HEK293T (cell line): ENCODE measurements at regions not wholly inside any gene's neighbourhood (a gene's known extent, or its start where the extent isn't known, plus 50 kb on each side); places are given as distances from the start of the nearest gene placed in this dataset.

Experiments
- CTCF ChIA-PET: fragments of 350-600 bp; formaldehyde crosslinking; extraction: SDS; loops from one replicate; lab custom pipeline; 2021; ENCODE audit warnings: antibody characterized with exemption, inconsistent platforms; lab: Yijun Ruan, JAX
- POLR2A ChIA-PET: fragments of 350-600 bp; formaldehyde crosslinking; extraction: SDS; loops from one replicate; lab custom pipeline; 2020; ENCODE audit warnings: antibody characterized with exemption, inconsistent platforms; lab: Yijun Ruan, JAX
- DNase-seq: peaks from one replicate; pipeline ENCODE4 v3.0.0; 2012; ENCODE audit warnings: mixed read lengths; ENCODE audit errors: extremely low spot score
- ARNT ChIP-seq: fragments of 450-650 bp; IDR thresholded peaks from 2 replicates; pipeline ENCODE4 v1.6.1; 2017; ENCODE audit warnings: mild to moderate bottlenecking
- BHLHE40 ChIP-seq: fragments of 450-650 bp; IDR thresholded peaks from 2 replicates; pipeline ENCODE4 v1.6.1; 2016; ENCODE audit warnings: mild to moderate bottlenecking, moderate library complexity, borderline replicate concordance
- CTBP1 ChIP-seq: fragments of 450-650 bp; IDR thresholded peaks from 2 replicates; pipeline ENCODE4 v1.6.1; 2016; ENCODE audit warnings: borderline replicate concordance
- ELF4 ChIP-seq: fragments of 450-650 bp; IDR thresholded peaks from 2 replicates; pipeline ENCODE4 v1.6.1; 2017; ENCODE audit warnings: antibody characterized with exemption
- FOXA1 ChIP-seq: fragments of 450-650 bp; IDR thresholded peaks from 2 replicates; pipeline ENCODE4 v1.6.1; 2016; ENCODE audit warnings: mild to moderate bottlenecking
- FOXK2 ChIP-seq: fragments of 450-650 bp; IDR thresholded peaks from 2 replicates; pipeline ENCODE4 v1.6.1; 2016; ENCODE audit warnings: mild to moderate bottlenecking
- FOXM1 ChIP-seq: fragments of 450-650 bp; IDR thresholded peaks from 2 replicates; pipeline ENCODE4 v1.6.1; 2017; ENCODE audit warnings: mild to moderate bottlenecking, borderline replicate concordance
- HDGF ChIP-seq: fragments of 450-650 bp; IDR thresholded peaks from 2 replicates; pipeline ENCODE4 v1.6.1; 2017; ENCODE audit warnings: antibody characterized with exemption, borderline replicate concordance
- L3MBTL2 ChIP-seq: fragments of 450-650 bp; conservative IDR thresholded peaks from 2 replicates; pipeline ENCODE4 v1.6.1; 2016; ENCODE audit warnings: mild to moderate bottlenecking
- LEF1 ChIP-seq: fragments of 450-650 bp; IDR thresholded peaks from 2 replicates; pipeline ENCODE4 v1.6.1; 2017; ENCODE audit warnings: mild to moderate bottlenecking, borderline replicate concordance
- NFRKB ChIP-seq: fragments of 450-650 bp; IDR thresholded peaks from 2 replicates; pipeline ENCODE4 v1.6.1; 2016; ENCODE audit warnings: mild to moderate bottlenecking, moderate library complexity
- SP1 ChIP-seq: fragments of 450-650 bp; IDR thresholded peaks from 2 replicates; pipeline ENCODE4 v1.6.1; 2017
- SUZ12 ChIP-seq: fragments of 450-650 bp; IDR thresholded peaks from 2 replicates; pipeline ENCODE4 v1.6.1; 2016; ENCODE audit warnings: mild to moderate bottlenecking
- TARDBP ChIP-seq: fragments of 450-650 bp; IDR thresholded peaks from 2 replicates; pipeline ENCODE4 v1.6.1; 2016
- ZNF384 ChIP-seq: fragments of 450-650 bp; IDR thresholded peaks from 2 replicates; pipeline ENCODE4 v1.6.1; 2016
- TF ChIP-seq, protein P1 (sequence below): fragments of 450-650 bp; IDR thresholded peaks from 2 replicates; pipeline ENCODE4 v1.6.1; 2016

- no peak for TF ChIP-seq L3MBTL2
- TF ChIP-seq HDGF: no peak
- no peak for TF ChIP-seq ELF4
- TF ChIP-seq BHLHE40: no peak
- no peak for TF ChIP-seq FOXM1
- no peak for TF ChIP-seq CTBP1
- no peak for TF ChIP-seq SP1
- TF ChIP-seq, protein P1, sequence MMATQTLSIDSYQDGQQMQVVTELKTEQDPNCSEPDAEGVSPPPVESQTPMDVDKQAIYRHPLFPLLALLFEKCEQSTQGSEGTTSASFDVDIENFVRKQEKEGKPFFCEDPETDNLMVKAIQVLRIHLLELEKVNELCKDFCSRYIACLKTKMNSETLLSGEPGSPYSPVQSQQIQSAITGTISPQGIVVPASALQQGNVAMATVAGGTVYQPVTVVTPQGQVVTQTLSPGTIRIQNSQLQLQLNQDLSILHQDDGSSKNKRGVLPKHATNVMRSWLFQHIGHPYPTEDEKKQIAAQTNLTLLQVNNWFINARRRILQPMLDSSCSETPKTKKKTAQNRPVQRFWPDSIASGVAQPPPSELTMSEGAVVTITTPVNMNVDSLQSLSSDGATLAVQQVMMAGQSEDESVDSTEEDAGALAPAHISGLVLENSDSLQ: no peak
- no peak for TF ChIP-seq ZNF384
- no peak for TF ChIP-seq TARDBP
- no peak for TF ChIP-seq SUZ12
- no peak for TF ChIP-seq FOXA1
- CTCF ChIA-PET: no interaction called here
- no peak for DNase-seq
- POLR2A ChIA-PET: no interaction called here
Observed at GRCh38 chr3:115270849-115271248, 123.8 kb upstream of the ZBTB20 start.

DNA sequence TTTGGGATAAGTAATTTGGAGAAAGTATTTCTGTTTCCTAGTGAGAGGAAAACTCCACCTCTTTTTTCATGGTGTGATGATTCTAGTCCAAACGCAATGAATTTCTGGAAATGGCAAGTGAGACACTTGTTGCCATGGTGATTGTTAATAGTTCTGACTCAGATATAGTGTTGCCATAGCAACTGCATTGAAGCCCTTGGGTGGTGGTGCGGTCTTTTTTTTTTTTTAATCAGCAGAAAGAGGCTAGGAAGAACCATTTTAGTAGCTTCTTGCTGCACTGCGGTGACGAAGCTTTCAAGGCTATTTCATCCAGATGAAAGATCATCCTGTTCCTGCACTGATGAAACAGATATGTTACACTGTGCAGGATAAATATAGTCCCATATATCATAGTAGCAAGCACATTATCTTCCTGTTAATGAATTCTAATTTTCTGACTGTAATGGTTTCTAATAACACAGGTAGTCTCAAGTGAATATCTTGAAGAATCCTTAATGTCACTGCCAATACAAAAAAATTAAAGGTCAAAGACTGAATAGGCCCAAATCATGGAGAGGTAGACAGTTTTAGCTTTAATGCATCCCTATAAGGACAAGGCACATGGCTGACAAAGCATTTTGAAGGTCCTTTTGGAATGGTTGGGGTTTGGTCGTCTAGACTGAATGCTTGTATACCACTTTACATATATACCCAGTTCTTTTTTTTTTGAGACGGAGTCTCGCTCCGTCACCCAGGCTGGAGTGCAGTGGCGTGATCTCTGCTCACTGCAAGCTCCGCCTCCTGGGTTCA lies 125.1 kb upstream of the ZBTB20 start:
- ChIA-PET CTCF (no interaction called here), POLR2A (no interaction called here)
- TF ChIP-seq FOXK2: no peak
- TF ChIP-seq FOXM1: no peak
- no peak for TF ChIP-seq NFRKB
- TF ChIP-seq ARNT: no peak
- no peak for TF ChIP-seq BHLHE40
- no peak for TF ChIP-seq FOXA1
- TF ChIP-seq SP1: no peak
- no peak for TF ChIP-seq HDGF
- no peak for DNase-seq

GRCh38 chr3:115275896-115276295 lies 128.8 kb upstream of the ZBTB20 start:
- TF ChIP-seq FOXK2: no peak
- DNase-seq: no peak
- ChIA-PET POLR2A (no interaction called here), CTCF (interaction anchor here (0.6 kb wide), 1 partner anchor 68 kb away, joined by 3 read pairs; no protein-coding TSS in a partner anchor)

DNA sequence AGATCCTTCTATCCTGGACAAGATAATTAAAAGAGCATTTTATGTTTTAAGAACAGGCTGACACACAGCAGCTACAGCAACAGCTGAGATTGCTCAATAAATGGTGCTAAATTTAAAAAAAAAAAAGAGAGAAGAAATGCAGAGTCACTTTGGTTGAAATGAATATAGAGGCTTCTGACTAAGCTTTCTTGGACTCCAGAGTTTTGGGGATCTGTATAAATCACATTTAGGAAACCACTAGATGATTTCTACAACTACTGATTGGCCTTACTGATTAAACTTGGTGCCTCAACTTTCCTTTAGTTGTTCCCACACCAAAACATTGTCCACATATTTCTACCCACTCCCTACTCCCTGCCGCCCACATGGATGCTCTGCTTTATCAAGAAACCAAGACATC lies 132.9 kb upstream of the ZBTB20 start:
- no peak for TF ChIP-seq FOXM1
- TF ChIP-seq ZNF384: no peak
- TF ChIP-seq ELF4: no peak
- TF ChIP-seq BHLHE40: no peak
- no peak for TF ChIP-seq L3MBTL2
- no peak for TF ChIP-seq CTBP1
- TF ChIP-seq, protein P1: no peak
- no peak for TF ChIP-seq SP1
- DNase-seq: no peak
- POLR2A ChIA-PET: no interaction called here
- CTCF ChIA-PET: interaction anchor here (0.7 kb wide), 1 partner anchor 1038 kb away, joined by 9 read pairs; no protein-coding TSS in a partner anchor

- CTCF ChIA-PET: interaction anchor here (0.7 kb wide), 1 partner anchor 1038 kb away, joined by 9 read pairs; no protein-coding TSS in a partner anchor
- DNase-seq: no peak
- TF ChIP-seq FOXM1 (no peak), ARNT (no peak), FOXK2 (no peak), LEF1 (no peak), FOXA1 (no peak), BHLHE40 (no peak), ZNF384 (no peak), TARDBP (no peak), SUZ12 (no peak), L3MBTL2 (no peak)
- TF ChIP-seq, protein P1: no peak
- POLR2A ChIA-PET: no interaction called here
Observed at GRCh38 chr3:115280506-115280905, 133.4 kb upstream of the ZBTB20 start.

GRCh38 chr3:115281697-115282675 lies 134.9 kb upstream of the ZBTB20 start:
- no peak for DNase-seq
- POLR2A ChIA-PET: no interaction called here
- TF ChIP-seq, protein P1: no peak
- TF ChIP-seq TARDBP (no peak), FOXA1 (no peak), ARNT (no peak), LEF1 (no peak), HDGF (no peak), SP1 (no peak)
- CTCF ChIA-PET: no interaction called here
